H9 (cell line): ENCODE measurements at regions not wholly inside any gene's neighbourhood (a gene's known extent, or its start where the extent isn't known, plus 50 kb on each side); places are given as distances from the start of the nearest gene placed in this dataset.

Experiments
- DNase-seq: peaks from one replicate; pipeline ENCODE4 v3.0.0-alpha.2; 2017
- H2AFZ ChIP-seq: one replicate; pipeline ENCODE4 v1.6.1; 2013; ENCODE audit warnings: mild to moderate bottlenecking, low read length, control low read depth, moderate library complexity
- H2AK5ac ChIP-seq: 2 replicates; pipeline ENCODE4 v1.6.1; 2013; ENCODE audit warnings: low read length, control low read depth, mixed read lengths; ENCODE audit not compliant: insufficient read length
- H2BK120ac ChIP-seq: one replicate; pipeline ENCODE4 v1.6.1; 2013; ENCODE audit warnings: low read depth, mild to moderate bottlenecking, low read length, control low read depth, inconsistent platforms; ENCODE audit not compliant: poor library complexity, severe bottlenecking
- H2BK12ac ChIP-seq: 2 replicates; pipeline ENCODE4 v1.6.1; 2013; ENCODE audit warnings: low read length, control low read depth, mixed read lengths, low read depth; ENCODE audit not compliant: insufficient read length
- H2BK15ac ChIP-seq: 2 replicates; pipeline ENCODE4 v1.6.1; 2013; ENCODE audit warnings: low read depth, low read length, control low read depth
- H2BK20ac ChIP-seq: one replicate; pipeline ENCODE4 v1.6.1; 2013; ENCODE audit warnings: low read depth, mild to moderate bottlenecking, low read length, control low read depth, inconsistent platforms; ENCODE audit not compliant: poor library complexity, severe bottlenecking
- H2BK5ac ChIP-seq: 2 replicates; pipeline ENCODE4 v1.6.1; 2013; ENCODE audit warnings: low read length, control low read depth, mixed read lengths; ENCODE audit not compliant: insufficient read length
- H3K14ac ChIP-seq: 2 replicates; pipeline ENCODE4 v1.6.1; 2013; ENCODE audit warnings: low read length, control low read depth; ENCODE audit not compliant: insufficient read depth
- H3K18ac ChIP-seq: 2 replicates; pipeline ENCODE4 v1.6.1; 2013; ENCODE audit warnings: low read depth, mild to moderate bottlenecking, mixed read lengths, low read length, control low read depth; ENCODE audit not compliant: insufficient read length
- H3K23ac ChIP-seq: 2 replicates; pipeline ENCODE4 v1.6.1; 2013; ENCODE audit warnings: low read length, control low read depth, mixed read lengths, low read depth; ENCODE audit not compliant: insufficient read length
- H3K23me2 ChIP-seq: 2 replicates; pipeline ENCODE4 v1.6.1; 2013; ENCODE audit warnings: low read depth, mild to moderate bottlenecking, mixed read lengths, low read length, control low read depth; ENCODE audit not compliant: insufficient read length, poor library complexity, severe bottlenecking
- H3K27ac ChIP-seq: 2 replicates; pipeline ENCODE4 v1.5.1; 2013; ENCODE audit warnings: low read length, control low read depth, mixed read lengths, low read depth; ENCODE audit not compliant: insufficient read length
- H3K27me3 ChIP-seq: 2 replicates; pipeline ENCODE4 v1.6.1; 2013; ENCODE audit warnings: low read length, control low read depth, inconsistent platforms; ENCODE audit not compliant: insufficient read depth
- H3K4ac ChIP-seq: 2 replicates; pipeline ENCODE4 v1.6.1; 2013; ENCODE audit warnings: low read depth, mild to moderate bottlenecking, control low read depth, inconsistent platforms, low read length, moderate library complexity
- H3K4me1 ChIP-seq: 2 replicates; pipeline ENCODE4 v1.6.1; 2013; ENCODE audit warnings: low read length, control low read depth, inconsistent platforms; ENCODE audit not compliant: insufficient read depth
- H3K4me2 ChIP-seq: 2 replicates; pipeline ENCODE4 v1.6.1; 2013; ENCODE audit warnings: low read length, control low read depth, mixed read lengths; ENCODE audit not compliant: insufficient read length, insufficient read depth
- H3K56ac ChIP-seq: 2 replicates; pipeline ENCODE4 v1.6.1; 2013; ENCODE audit warnings: low read depth, mild to moderate bottlenecking, mixed read lengths, low read length, control low read depth; ENCODE audit not compliant: insufficient read length
- H3K79me1 ChIP-seq: 2 replicates; pipeline ENCODE4 v1.6.1; 2013; ENCODE audit warnings: low read depth, mild to moderate bottlenecking, moderate library complexity, low read length, control low read depth, inconsistent platforms; ENCODE audit not compliant: insufficient read depth, poor library complexity, severe bottlenecking
- H3K79me2 ChIP-seq: 2 replicates; pipeline ENCODE4 v1.6.1; 2013; ENCODE audit warnings: low read length, control low read depth, inconsistent platforms; ENCODE audit not compliant: insufficient read depth
- H3K9ac ChIP-seq: 2 replicates; pipeline ENCODE4 v1.6.1; 2013; ENCODE audit warnings: low read length, control low read depth, mixed read lengths; ENCODE audit not compliant: insufficient read length; ENCODE audit errors: extremely low read depth
- H3K9me3 ChIP-seq: one replicate; pipeline ENCODE4 v1.6.1; 2013; ENCODE audit warnings: low read depth, low read length, inconsistent platforms; ENCODE audit not compliant: control insufficient read depth
- H3T11ph ChIP-seq: one replicate; pipeline ENCODE4 v1.6.1; 2013; ENCODE audit warnings: mild to moderate bottlenecking, low read length, control low read depth, inconsistent platforms
- H4K20me1 ChIP-seq: one replicate; pipeline ENCODE4 v1.6.1; 2013; ENCODE audit not compliant: control insufficient read depth, insufficient read length, insufficient read depth
- H4K5ac ChIP-seq: 2 replicates; pipeline ENCODE4 v1.6.1; 2013; ENCODE audit warnings: low read depth, mild to moderate bottlenecking, mixed read lengths, low read length, control low read depth; ENCODE audit not compliant: insufficient read length
- H4K8ac ChIP-seq: replicated peaks from 2 replicates; pipeline ENCODE4 v1.6.1; 2013; ENCODE audit warnings: low read length, control low read depth, mixed read lengths, low read depth; ENCODE audit not compliant: insufficient read length
- H4K91ac ChIP-seq: 2 replicates; pipeline ENCODE4 v1.6.1; 2013; ENCODE audit warnings: low read depth, mild to moderate bottlenecking, moderate library complexity, mixed read lengths, low read length, control low read depth; ENCODE audit not compliant: insufficient read length
- H3K27ac Mint-ChIP-seq, 3 experiments: 2 replicates in 2 of 3; 3 replicates in 1 of 3; pipeline ENCODE4 v1.8.0; 2020 to 2021; ENCODE audit warnings: mixed read lengths in 3 of 3, mild to moderate bottlenecking in 1 of 3, moderate library complexity in 1 of 3
- H3K27me3 Mint-ChIP-seq: 2 replicates; pipeline ENCODE4 v1.8.0; 2021; ENCODE audit warnings: low read depth, mild to moderate bottlenecking, moderate library complexity, mixed read lengths
- H3K36me3 Mint-ChIP-seq, 3 experiments: 2 replicates in 2 of 3; 3 replicates in 1 of 3; pipeline ENCODE4 v1.8.0; 2020 to 2021; ENCODE audit warnings: low read depth in 3 of 3, mixed read lengths in 3 of 3; ENCODE audit not compliant: insufficient read depth in 1 of 3
- H3K4me1 Mint-ChIP-seq, 2 experiments: 2 replicates each; pipeline ENCODE4 v1.8.0; 2020; ENCODE audit warnings: mixed read lengths in 2 of 2
- H3K4me3 Mint-ChIP-seq, 2 experiments: 2 replicates in 1 of 2; 3 replicates in 1 of 2; pipeline ENCODE4 v1.8.0; 2020 to 2021; ENCODE audit warnings: mild to moderate bottlenecking in 2 of 2, mixed read lengths in 2 of 2, moderate library complexity in 1 of 2
- H3K9me3 Mint-ChIP-seq, 2 experiments: 2 replicates in 1 of 2; 3 replicates in 1 of 2; pipeline ENCODE4 v1.8.0; 2020; ENCODE audit warnings: mild to moderate bottlenecking in 2 of 2, mixed read lengths in 2 of 2, moderate library complexity in 1 of 2
- CTCF ChIP-seq: fragments of 200-600 bp; sonication (generic); conservative IDR thresholded peaks from 3 replicates; pipeline ENCODE4 v1.8.0; 2021; ENCODE audit warnings: antibody characterized with exemption, mild to moderate bottlenecking
- WGBS: extraction: QIAGEN DNeasy Blood & Tissue Kit; methylation state at CpG from one replicate; pipeline ENCODE4 v1.1.7; 2013; ENCODE audit warnings: missing lambda C conversion rate, low lambda C conversion rate, mixed read lengths; ENCODE audit not compliant: insufficient read length; ENCODE audit errors: extremely low coverage; 5-methylcytosine and 5-hydroxymethylcytosine counted together

GRCh38 chr11:23569547-23569946 lies 709.3 kb upstream of the CCDC179 start:
- no peaks in the 10 kb centered on the region for H3K9me3 Mint-ChIP-seq
- Histone ChIP-seq H2AK5ac (no peak overlapping the region), H2BK20ac (no peak overlapping the region), H3K79me2 (no peaks in the 10 kb centered on the region), H3K9ac (no peak overlapping the region), H3K9me3 (no peaks in the 10 kb centered on the region), H3K23ac (no peak overlapping the region), H3K79me1 (no peaks in the 10 kb centered on the region), H3T11ph (no peak overlapping the region), H2BK120ac (no peak overlapping the region), H3K4me2 (no peak overlapping the region), H3K27me3 (no peaks in the 10 kb centered on the region), H3K14ac (no peak overlapping the region), H3K27ac (no peak overlapping the region), H2BK15ac (no peak overlapping the region), H2BK12ac (no peak overlapping the region), H3K4ac (no peak overlapping the region), H3K4me1 (no peaks in the 10 kb centered on the region), H3K23me2 (no peaks in the 10 kb centered on the region), H2BK5ac (no peak overlapping the region), H3K18ac (no peak overlapping the region), H2AFZ (no peak overlapping the region), H3K56ac (no peak overlapping the region), H4K5ac (no peak overlapping the region), H4K91ac (no peak overlapping the region), H4K8ac (no peak overlapping the region), H4K20me1 (no peaks in the 10 kb centered on the region)
- H3K4me1 Mint-ChIP-seq = peaks cover 5% of the 10 kb centered on the region in 2 experiments
- H3K4me3 Mint-ChIP-seq = no peak overlapping the region
- H3K27me3 Mint-ChIP-seq = no peaks in the 10 kb centered on the region
- no CpG with 5 or more reads among the region's 3 CpGs for WGBS
- DNase-seq = no peak
- H3K36me3 Mint-ChIP-seq = no peaks in the 10 kb centered on the region
- no peak overlapping the region for H3K27ac Mint-ChIP-seq
- TF ChIP-seq CTCF = no peak
